Panc1 (cell line): ENCODE measurements at regions not wholly inside any gene's neighbourhood (a gene's known extent, or its start where the extent isn't known, plus 50 kb on each side); places are given as distances from the start of the nearest gene placed in this dataset.
"Not testable (repeated sequence)": the region's sequence is repeated elsewhere in the genome, so short reads cannot be mapped to it uniquely, and the experiment has no call there.

Experiments
- SIN3A ChIP-seq: IDR thresholded peaks from 2 replicates; pipeline ENCODE4 v1.6.1; 2012; ENCODE audit warnings: low read depth, mild to moderate bottlenecking, low read length, moderate library complexity, borderline replicate concordance; ENCODE audit not compliant: insufficient read depth
- TF ChIP-seq, protein P1 (sequence below): fragments of 450-650 bp; IDR thresholded peaks from 2 replicates; pipeline ENCODE4 v1.5.1; 2017; ENCODE audit warnings: mild to moderate bottlenecking

DNA sequence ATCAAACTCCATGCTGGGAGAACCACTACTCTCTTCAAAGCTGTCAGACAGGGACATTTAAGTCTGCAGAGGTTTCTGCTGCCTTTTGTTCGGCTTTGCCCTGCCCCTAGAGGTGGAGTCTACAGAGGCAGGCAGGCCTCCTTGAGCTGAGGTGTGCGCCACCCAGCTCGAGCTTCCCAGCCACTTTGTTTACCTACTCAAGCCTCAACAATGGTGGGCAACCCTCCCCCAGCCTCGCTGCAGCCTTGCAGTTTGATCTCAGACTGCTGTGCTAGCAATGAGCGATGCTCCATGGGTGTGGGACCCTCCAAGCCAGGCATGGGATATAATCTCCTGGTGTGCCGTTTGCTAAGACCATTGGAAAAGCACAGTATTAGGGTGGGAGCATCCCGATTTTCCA, 185.3 kb downstream of the COX18 start:
- TF ChIP-seq SIN3A, result not testable (repeated sequence)
- TF ChIP-seq, protein P1, sequence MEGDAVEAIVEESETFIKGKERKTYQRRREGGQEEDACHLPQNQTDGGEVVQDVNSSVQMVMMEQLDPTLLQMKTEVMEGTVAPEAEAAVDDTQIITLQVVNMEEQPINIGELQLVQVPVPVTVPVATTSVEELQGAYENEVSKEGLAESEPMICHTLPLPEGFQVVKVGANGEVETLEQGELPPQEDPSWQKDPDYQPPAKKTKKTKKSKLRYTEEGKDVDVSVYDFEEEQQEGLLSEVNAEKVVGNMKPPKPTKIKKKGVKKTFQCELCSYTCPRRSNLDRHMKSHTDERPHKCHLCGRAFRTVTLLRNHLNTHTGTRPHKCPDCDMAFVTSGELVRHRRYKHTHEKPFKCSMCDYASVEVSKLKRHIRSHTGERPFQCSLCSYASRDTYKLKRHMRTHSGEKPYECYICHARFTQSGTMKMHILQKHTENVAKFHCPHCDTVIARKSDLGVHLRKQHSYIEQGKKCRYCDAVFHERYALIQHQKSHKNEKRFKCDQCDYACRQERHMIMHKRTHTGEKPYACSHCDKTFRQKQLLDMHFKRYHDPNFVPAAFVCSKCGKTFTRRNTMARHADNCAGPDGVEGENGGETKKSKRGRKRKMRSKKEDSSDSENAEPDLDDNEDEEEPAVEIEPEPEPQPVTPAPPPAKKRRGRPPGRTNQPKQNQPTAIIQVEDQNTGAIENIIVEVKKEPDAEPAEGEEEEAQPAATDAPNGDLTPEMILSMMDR, result not testable (repeated sequence)
